ENCODE measurements at regions not wholly inside any gene's neighbourhood (a gene's known extent, or its start where the extent isn't known, plus 50 kb on each side); places are given as distances from the start of the nearest gene placed in this dataset.

DNA sequence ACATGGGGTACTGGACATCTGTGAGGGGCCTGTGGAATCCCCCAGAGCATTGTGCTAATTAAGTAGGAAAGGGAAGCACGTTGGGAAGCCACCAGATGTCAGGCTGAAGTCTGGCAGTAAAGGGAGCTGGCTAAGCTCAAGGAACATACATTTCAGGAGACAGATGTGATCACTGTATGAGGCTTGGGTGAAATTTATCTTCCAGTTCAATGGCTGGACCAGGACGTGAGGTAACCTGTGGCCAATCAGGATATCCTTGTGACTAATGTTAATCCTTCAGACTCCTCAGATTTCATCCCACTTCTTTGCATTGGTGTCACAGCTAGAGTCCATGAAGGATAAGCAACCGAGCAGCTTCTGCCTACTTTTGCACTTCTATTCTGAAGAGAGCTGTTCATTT, 110.2 kb upstream of the APP start:
- ATAC-seq (ENCODE audit: low read depth in 2 of 2), result no peak

DNA sequence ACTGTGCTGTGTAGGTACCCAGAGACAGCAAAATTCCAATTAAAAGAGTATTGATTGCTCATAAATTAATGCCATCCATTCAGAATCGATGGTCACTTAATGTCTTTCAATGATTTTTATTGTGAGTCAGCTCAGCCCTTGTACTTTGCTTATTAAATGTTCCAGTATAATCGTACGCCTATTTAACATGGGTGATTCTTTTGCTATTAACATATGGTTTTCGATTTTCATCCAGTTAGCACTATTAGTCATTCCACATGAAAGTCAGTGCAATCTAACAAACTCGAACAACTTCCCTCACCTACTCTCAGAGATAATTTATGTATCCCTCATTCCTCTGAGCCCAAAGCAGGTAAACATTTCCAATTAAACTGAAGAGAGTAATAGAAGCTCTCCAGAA, 109.6 kb upstream of the APP start:
- Histone ChIP-seq H3K4me1 (ENCODE audit: control insufficient read depth, insufficient read depth, low read length, poor library complexity, severe bottlenecking) (no peaks in the 10 kb centered on the region), H3K36me3 (ENCODE audit: control insufficient read depth, insufficient read depth, low read length) (no peaks in the 10 kb centered on the region), H3K9me3 (ENCODE audit: control insufficient read depth in 2 of 2, low read length in 2 of 2) (peaks cover 0 to 2% of the 10 kb centered on the region in 2 experiments), H3K27ac (ENCODE audit: insufficient read depth, low read length, poor library complexity, severe bottlenecking) (no peak overlapping the region), H3K27me3 (ENCODE audit: control insufficient read depth, insufficient read depth, low read length) (no peaks in the 10 kb centered on the region), H3K4me3 (ENCODE audit: low read depth, low read length) (no peak overlapping the region)
- no peak for ATAC-seq (ENCODE audit: low read depth in 2 of 2)
- Mint-ChIP-seq H3K4me3 (no peak overlapping the region), H3K27ac (no peak overlapping the region), H3K36me3 (no peaks in the 10 kb centered on the region), H3K9me3 (peaks cover under 1 to 11% (median 5%) of the 10 kb centered on the region in 7 donors), H3K27me3 (no peaks in the 10 kb centered on the region), H3K4me1 (no peaks in the 10 kb centered on the region)
- no peak for DNase-seq

More for the DNA sequence above, 110.2 kb upstream of the APP start:
- no peaks in the 10 kb centered on the region for H3K36me3 Mint-ChIP-seq
- H3K27ac Mint-ChIP-seq, result no peak overlapping the region
- Histone ChIP-seq H3K27ac (ENCODE audit: insufficient read depth, low read length, poor library complexity, severe bottlenecking) (no peak overlapping the region), H3K9me3 (ENCODE audit: control insufficient read depth in 2 of 2, low read length in 2 of 2) (no peaks in the 10 kb centered on the region), H3K4me1 (ENCODE audit: control insufficient read depth, insufficient read depth, low read length, poor library complexity, severe bottlenecking) (no peaks in the 10 kb centered on the region), H3K36me3 (ENCODE audit: control insufficient read depth, insufficient read depth, low read length) (no peaks in the 10 kb centered on the region), H3K4me3 (ENCODE audit: low read depth, low read length) (no peak overlapping the region), H3K27me3 (ENCODE audit: control insufficient read depth, insufficient read depth, low read length) (no peaks in the 10 kb centered on the region)
- H3K9me3 Mint-ChIP-seq, result peaks cover 0 to 10% (median 4%) of the 10 kb centered on the region in 7 donors
- no peak overlapping the region for H3K4me3 Mint-ChIP-seq
- H3K27me3 Mint-ChIP-seq, result no peaks in the 10 kb centered on the region
- H3K4me1 Mint-ChIP-seq, result no peaks in the 10 kb centered on the region
- no peak for DNase-seq

DNA sequence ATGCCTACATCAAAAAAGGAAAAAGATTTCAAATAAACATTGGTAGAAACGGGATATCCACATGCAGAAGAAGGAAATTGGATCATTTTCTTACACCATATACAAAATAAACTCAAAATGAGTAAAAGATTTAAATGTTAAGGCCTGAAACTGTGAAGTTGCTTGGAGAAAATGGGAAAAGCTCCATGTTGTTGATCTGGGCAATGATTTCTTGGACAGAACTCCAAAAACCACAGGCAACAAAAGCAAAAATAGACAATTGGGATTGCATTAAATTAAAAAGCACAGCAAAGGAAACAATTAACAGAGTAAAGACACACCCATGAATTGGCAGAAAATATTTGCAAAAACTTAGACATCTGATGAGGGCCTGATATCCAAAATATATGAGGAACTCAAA, 105.2 kb upstream of the APP start:
- H3K4me3 Mint-ChIP-seq, result no peak overlapping the region
- Histone ChIP-seq H3K36me3 (ENCODE audit: control insufficient read depth, insufficient read depth, low read length) (no peaks in the 10 kb centered on the region), H3K4me1 (ENCODE audit: control insufficient read depth, insufficient read depth, low read length, poor library complexity, severe bottlenecking) (no peaks in the 10 kb centered on the region), H3K4me3 (ENCODE audit: low read depth, low read length) (no peak overlapping the region), H3K9me3 (ENCODE audit: control insufficient read depth in 2 of 2, low read length in 2 of 2) (peaks cover 30 to 43% of the 10 kb centered on the region in 2 experiments), H3K27ac (ENCODE audit: insufficient read depth, low read length, poor library complexity, severe bottlenecking) (no peak overlapping the region), H3K27me3 (ENCODE audit: control insufficient read depth, insufficient read depth, low read length) (no peaks in the 10 kb centered on the region)
- H3K27ac Mint-ChIP-seq, result no peak overlapping the region
- ATAC-seq (ENCODE audit: low read depth in 2 of 2), result no peak
- H3K27me3 Mint-ChIP-seq, result no peaks in the 10 kb centered on the region
- peaks cover 6% of the 10 kb centered on the region for H3K36me3 Mint-ChIP-seq
- peaks cover 3 to 34% (median 10%) of the 10 kb centered on the region in 7 donors for H3K9me3 Mint-ChIP-seq
- no peak for DNase-seq
- no peaks in the 10 kb centered on the region for H3K4me1 Mint-ChIP-seq

DNA sequence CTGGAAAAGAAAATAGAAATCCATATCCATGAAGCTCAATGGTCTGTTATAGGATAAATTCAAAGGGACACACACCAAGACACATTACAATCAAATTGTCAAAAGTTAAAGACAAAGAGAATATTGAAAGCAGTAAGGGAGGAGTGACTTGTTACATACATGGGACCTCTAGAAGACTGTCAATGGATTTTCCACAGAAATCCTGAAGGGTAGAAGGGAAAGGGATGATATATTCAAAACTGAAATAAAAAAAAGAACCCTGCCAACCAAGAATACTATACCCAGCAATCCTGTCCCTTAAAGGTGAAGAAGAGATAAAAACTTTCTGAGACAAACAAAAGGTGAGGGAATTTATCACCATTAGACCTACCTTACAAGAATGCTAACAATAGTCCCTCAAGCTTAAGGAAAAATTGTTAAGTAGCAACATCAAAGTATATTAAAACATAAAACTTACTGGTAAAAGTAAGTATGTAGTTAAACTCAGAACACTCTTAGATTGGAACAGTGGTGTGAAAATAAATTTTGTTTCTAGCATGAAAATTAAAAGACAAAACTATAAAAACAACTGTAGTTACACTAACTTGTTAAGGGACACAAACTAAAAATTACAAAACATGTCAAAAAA, 103.2 kb upstream of the APP start:
- Histone ChIP-seq H3K4me3 (ENCODE audit: low read depth, low read length) (no peak overlapping the region), H3K4me1 (ENCODE audit: control insufficient read depth, insufficient read depth, low read length, poor library complexity, severe bottlenecking) (no peaks in the 10 kb centered on the region), H3K9me3 (ENCODE audit: control insufficient read depth in 2 of 2, low read length in 2 of 2) (peaks cover 30 to 43% of the 10 kb centered on the region in 2 experiments), H3K36me3 (ENCODE audit: control insufficient read depth, insufficient read depth, low read length) (no peaks in the 10 kb centered on the region), H3K27ac (ENCODE audit: insufficient read depth, low read length, poor library complexity, severe bottlenecking) (no peak overlapping the region), H3K27me3 (ENCODE audit: control insufficient read depth, insufficient read depth, low read length) (no peaks in the 10 kb centered on the region)
- Mint-ChIP-seq H3K27me3 (peaks cover 3% of the 10 kb centered on the region), H3K9me3 (peaks cover 2 to 33% (median 10%) of the 10 kb centered on the region in 7 donors), H3K27ac (no peak overlapping the region), H3K36me3 (peaks cover 6% of the 10 kb centered on the region), H3K4me1 (no peaks in the 10 kb centered on the region), H3K4me3 (no peak overlapping the region)
- ATAC-seq (ENCODE audit: low read depth in 2 of 2) (no peak), DNase-seq (no peak)

DNA sequence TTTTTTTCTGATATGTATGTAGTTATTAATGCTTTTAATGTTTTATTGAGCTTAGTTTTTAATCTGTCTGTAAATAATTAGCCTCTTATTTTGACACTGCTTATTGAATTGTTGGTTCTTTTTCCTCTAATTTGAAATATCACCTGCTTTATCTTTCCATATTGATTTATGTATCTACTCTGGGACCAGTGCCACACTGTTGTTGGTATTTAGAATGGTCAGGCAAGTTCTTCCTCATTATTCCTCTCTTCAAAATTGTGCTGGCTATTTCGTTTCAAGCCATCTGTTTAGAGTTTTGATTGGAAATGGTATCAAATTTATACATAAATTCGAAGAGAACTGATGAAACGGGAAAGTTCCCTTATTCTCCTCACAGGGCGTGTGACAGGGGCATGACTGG, 96.8 kb upstream of the APP start:
- no peaks in the 10 kb centered on the region for H3K36me3 ChIP-seq (ENCODE audit: control insufficient read depth, insufficient read depth, low read length)
- H3K27me3 ChIP-seq (ENCODE audit: control insufficient read depth, insufficient read depth, low read length), result no peaks in the 10 kb centered on the region
- H3K9me3 ChIP-seq (ENCODE audit: control insufficient read depth in 2 of 2, low read length in 2 of 2), result peaks cover 5 to 13% of the 10 kb centered on the region in 2 experiments
- peaks cover 0 to 7% (median 3%) of the 10 kb centered on the region in 7 donors for H3K9me3 Mint-ChIP-seq
- no peak overlapping the region for H3K27ac ChIP-seq (ENCODE audit: insufficient read depth, low read length, poor library complexity, severe bottlenecking)
- no peak for DNase-seq
- H3K4me3 ChIP-seq (ENCODE audit: low read depth, low read length), result no peak overlapping the region
- H3K4me1 Mint-ChIP-seq, result no peaks in the 10 kb centered on the region
- peaks cover 7% of the 10 kb centered on the region for H3K27me3 Mint-ChIP-seq
- no peak overlapping the region for H3K27ac Mint-ChIP-seq
- no peaks in the 10 kb centered on the region for H3K36me3 Mint-ChIP-seq
- no peak for ATAC-seq (ENCODE audit: low read depth in 2 of 2)
- H3K4me3 Mint-ChIP-seq, result no peak overlapping the region
- no peaks in the 10 kb centered on the region for H3K4me1 ChIP-seq (ENCODE audit: control insufficient read depth, insufficient read depth, low read length, poor library complexity, severe bottlenecking)

DNA sequence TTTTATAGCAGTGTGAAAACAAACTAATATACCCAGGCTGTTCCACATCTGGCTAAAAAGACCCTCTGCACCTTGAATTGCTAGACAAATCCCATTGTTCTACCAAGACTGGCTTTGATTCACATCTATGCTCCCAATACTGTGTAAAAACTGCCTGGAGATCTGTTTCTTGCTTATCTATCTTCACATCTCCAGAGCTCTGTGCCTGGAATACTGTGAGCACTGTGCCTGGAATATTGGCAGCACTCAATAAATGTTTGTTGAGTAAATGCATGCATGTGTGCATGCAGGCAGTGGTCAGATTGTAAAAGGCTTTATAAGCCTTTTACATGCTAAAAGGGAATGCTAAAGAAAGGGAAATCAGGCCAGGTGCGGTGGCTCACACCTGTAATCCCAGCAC, 75.5 kb upstream of the APP start:
- no peaks in the 10 kb centered on the region for H3K4me1 Mint-ChIP-seq

DNA sequence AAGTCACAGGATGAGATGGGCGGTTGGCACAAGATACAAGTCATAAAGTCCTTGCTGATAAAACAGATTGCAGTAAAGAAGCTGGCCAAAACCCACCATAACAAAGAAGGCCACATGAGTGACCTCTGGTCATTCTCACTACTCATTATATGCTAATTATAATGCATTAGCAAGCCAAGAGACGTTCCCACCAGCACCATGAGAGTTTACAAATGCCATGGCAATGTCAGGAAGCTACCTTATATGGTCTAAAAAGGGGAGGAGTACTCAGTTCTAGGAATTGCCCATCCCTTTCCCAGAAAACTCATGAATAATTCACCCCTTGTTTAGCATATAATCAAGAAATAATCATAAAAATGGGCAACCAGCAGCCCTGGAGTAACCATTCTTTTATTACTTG, 74.9 kb upstream of the APP start:
- Histone ChIP-seq H3K9me3 (ENCODE audit: control insufficient read depth in 2 of 2, low read length in 2 of 2) (no peaks in the 10 kb centered on the region), H3K4me3 (ENCODE audit: low read depth, low read length) (no peak overlapping the region), H3K27me3 (ENCODE audit: control insufficient read depth, insufficient read depth, low read length) (no peaks in the 10 kb centered on the region), H3K4me1 (ENCODE audit: control insufficient read depth, insufficient read depth, low read length, poor library complexity, severe bottlenecking) (no peaks in the 10 kb centered on the region), H3K27ac (ENCODE audit: insufficient read depth, low read length, poor library complexity, severe bottlenecking) (no peak overlapping the region), H3K36me3 (ENCODE audit: control insufficient read depth, insufficient read depth, low read length) (no peaks in the 10 kb centered on the region)
- no peaks in the 10 kb centered on the region for H3K27me3 Mint-ChIP-seq
- no peak overlapping the region for H3K4me3 Mint-ChIP-seq
- DNase-seq (no peak), ATAC-seq (ENCODE audit: low read depth in 2 of 2) (no peak)
- H3K4me1 Mint-ChIP-seq, result no peaks in the 10 kb centered on the region
- no peaks in the 10 kb centered on the region for H3K36me3 Mint-ChIP-seq
- H3K9me3 Mint-ChIP-seq, result peaks cover 0 to 3% (median 0%) of the 10 kb centered on the region in 7 donors
- no peak overlapping the region for H3K27ac Mint-ChIP-seq

More for the DNA sequence above, 75.5 kb upstream of the APP start:
- no peaks in the 10 kb centered on the region for H3K36me3 ChIP-seq (ENCODE audit: control insufficient read depth, insufficient read depth, low read length)
- no peaks in the 10 kb centered on the region for H3K4me1 ChIP-seq (ENCODE audit: control insufficient read depth, insufficient read depth, low read length, poor library complexity, severe bottlenecking)
- Mint-ChIP-seq H3K9me3 (peaks cover 0 to 3% (median 0%) of the 10 kb centered on the region in 7 donors), H3K4me3 (no peak overlapping the region), H3K27me3 (no peaks in the 10 kb centered on the region), H3K36me3 (no peaks in the 10 kb centered on the region), H3K27ac (no peak overlapping the region)
- H3K27me3 ChIP-seq (ENCODE audit: control insufficient read depth, insufficient read depth, low read length), result no peaks in the 10 kb centered on the region
- no peaks in the 10 kb centered on the region for H3K9me3 ChIP-seq (ENCODE audit: control insufficient read depth in 2 of 2, low read length in 2 of 2)
- H3K27ac ChIP-seq (ENCODE audit: insufficient read depth, low read length, poor library complexity, severe bottlenecking), result no peak overlapping the region
- no peak overlapping the region for H3K4me3 ChIP-seq (ENCODE audit: low read depth, low read length)
- no peak for DNase-seq
- no peak for ATAC-seq (ENCODE audit: low read depth in 2 of 2)

DNA sequence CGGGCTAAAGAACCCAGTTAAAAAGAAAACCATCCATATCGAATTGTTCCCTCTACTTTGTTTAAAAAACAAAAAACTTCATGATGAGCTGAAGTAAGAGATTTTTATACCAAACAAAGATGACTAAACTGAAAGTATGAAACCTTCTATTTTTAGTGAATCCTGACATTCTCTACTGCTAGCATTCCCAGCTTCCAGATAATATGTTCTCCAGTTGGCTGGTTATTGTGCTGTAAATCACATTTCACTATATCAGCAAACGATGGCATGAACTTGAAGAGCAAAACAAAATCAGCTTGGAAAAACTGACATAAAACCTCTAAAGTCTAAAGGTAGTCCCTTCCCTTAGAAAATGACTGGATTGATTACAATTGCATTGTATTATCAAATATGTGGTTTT, 68.1 kb upstream of the APP start:
- Mint-ChIP-seq H3K27me3 (peaks cover 4% of the 10 kb centered on the region), H3K36me3 (no peaks in the 10 kb centered on the region), H3K9me3 (peaks cover 0 to 2% (median 0%) of the 10 kb centered on the region in 7 donors), H3K4me1 (no peaks in the 10 kb centered on the region), H3K4me3 (no peak overlapping the region), H3K27ac (no peak overlapping the region)
- H3K27ac ChIP-seq (ENCODE audit: insufficient read depth, low read length, poor library complexity, severe bottlenecking), result no peak overlapping the region
- DNase-seq, result no peak
- no peaks in the 10 kb centered on the region for H3K36me3 ChIP-seq (ENCODE audit: control insufficient read depth, insufficient read depth, low read length)
- no peak for ATAC-seq (ENCODE audit: low read depth in 2 of 2)
- H3K4me3 ChIP-seq (ENCODE audit: low read depth, low read length), result no peak overlapping the region
- no peaks in the 10 kb centered on the region for H3K9me3 ChIP-seq (ENCODE audit: control insufficient read depth in 2 of 2, low read length in 2 of 2)
- no peaks in the 10 kb centered on the region for H3K27me3 ChIP-seq (ENCODE audit: control insufficient read depth, insufficient read depth, low read length)
- no peaks in the 10 kb centered on the region for H3K4me1 ChIP-seq (ENCODE audit: control insufficient read depth, insufficient read depth, low read length, poor library complexity, severe bottlenecking)

Data from CD4-positive, CD25-positive, alpha-beta regulatory T cell (primary cell).